Gastrocnemius medialis (tissue), 4 donors: ENCODE measurements at regions not wholly inside any gene's neighbourhood (a gene's known extent, or its start where the extent isn't known, plus 50 kb on each side); places are given as distances from the start of the nearest gene placed in this dataset.

ENCODE experiments used
- CTCF ChIP-seq, 5 experiments: fragments of 450-650 bp in 3 of 5; fragments of 200-600 bp in 2 of 5; sonication (generic) in 2 of 5; IDR thresholded peaks in 4 of 5; conservative IDR thresholded peaks in 1 of 5; 1 replicate in 4 of 5; 2 replicates in 1 of 5; pipeline ENCODE4 v1.5.1; 2016 to 2019; ENCODE audit warnings: antibody characterized with exemption in 5 of 5, mild to moderate bottlenecking in 3 of 5, moderate library complexity in 3 of 5
- POLR2A ChIP-seq, 2 donors: fragments of 450-650 bp; IDR thresholded peaks; one replicate each; pipeline ENCODE4 v1.6.1; 2017; ENCODE audit warnings: antibody characterized with exemption in 2 of 2, mild to moderate bottlenecking in 2 of 2, moderate library complexity in 2 of 2

DNA sequence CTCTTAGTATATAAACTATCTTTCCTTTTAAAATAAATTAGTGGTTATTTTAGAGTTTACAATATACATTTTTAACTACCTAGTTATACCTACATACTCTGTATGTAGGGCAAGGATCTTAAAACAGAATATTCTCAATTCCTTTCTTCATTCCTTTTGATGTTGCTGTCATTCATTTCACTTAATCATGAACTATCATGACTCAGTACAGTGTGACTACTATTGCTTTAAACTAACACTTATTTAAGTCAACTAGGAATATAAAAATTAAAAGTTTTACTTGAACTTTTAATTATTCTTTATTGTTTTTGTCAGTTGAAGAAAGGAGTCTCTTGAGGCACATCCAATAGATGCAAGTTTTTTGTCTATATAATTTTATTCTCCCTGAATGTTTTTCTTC, 726.4 kb downstream of the BRINP3 start:
- TF ChIP-seq CTCF (IDR thresholded peaks at IDR 0.05 in 4 of 5, conservative IDR thresholded peaks at IDR 0.05 in 1 of 5) = no peak
- TF ChIP-seq POLR2A (IDR thresholded peaks at IDR 0.05) = no peak
